GM23338 (cell line): ENCODE measurements at regions not wholly inside any gene's neighbourhood (a gene's known extent, or its start where the extent isn't known, plus 50 kb on each side); places are given as distances from the start of the nearest gene placed in this dataset.

Experiments
- ATAC-seq: fragments of 200-7000 bp; cut with Tn5 transposase; 3 replicates; pipeline ENCODE4 v1.9.1; 2020
- DNase-seq: peaks from one replicate; pipeline ENCODE4 v3.0.0-alpha.2; 2015; ENCODE audit warnings: low spot score
- H2AFZ ChIP-seq: fragments of 200-600 bp; sonication (generic); 2 replicates; pipeline ENCODE4 v1.8.0; 2016; ENCODE audit warnings: antibody characterized with exemption, mild to moderate bottlenecking, moderate library complexity
- H3F3A ChIP-seq: fragments of 200-600 bp; sonication (generic); replicated peaks from 2 replicates; pipeline ENCODE4 v1.8.0; 2017; ENCODE audit warnings: antibody characterized with exemption, mixed run types, low read depth
- H3K27ac ChIP-seq: fragments of 200-600 bp; sonication (generic); 2 replicates; pipeline ENCODE4 v1.6.1; 2016; ENCODE audit warnings: low read depth
- H3K27me3 ChIP-seq: fragments of 200-600 bp; sonication (generic); 2 replicates; pipeline ENCODE4 v1.8.0; 2016; ENCODE audit warnings: mild to moderate bottlenecking, mixed run types, moderate library complexity; ENCODE audit not compliant: insufficient read depth
- H3K36me3 ChIP-seq: fragments of 200-600 bp; sonication (generic); 2 replicates; pipeline ENCODE4 v1.8.0; 2016; ENCODE audit warnings: mild to moderate bottlenecking; ENCODE audit not compliant: insufficient read depth
- H3K4me1 ChIP-seq: fragments of 200-600 bp; sonication (generic); 2 replicates; pipeline ENCODE4 v1.8.0; 2016; ENCODE audit warnings: mild to moderate bottlenecking, moderate library complexity; ENCODE audit not compliant: insufficient read depth
- H3K4me2 ChIP-seq: fragments of 200-600 bp; sonication (generic); 2 replicates; pipeline ENCODE4 v1.7.1; 2017; ENCODE audit warnings: mixed run types
- H3K4me3 ChIP-seq: fragments of 200-600 bp; sonication (generic); 2 replicates; pipeline ENCODE4 v1.6.1; 2016; ENCODE audit warnings: mixed run types
- H3K79me2 ChIP-seq: fragments of 200-600 bp; sonication (generic); replicated peaks from 2 replicates; pipeline ENCODE4 v1.8.0; 2017; ENCODE audit warnings: mild to moderate bottlenecking; ENCODE audit not compliant: insufficient read depth
- H3K9me2 ChIP-seq: fragments of 200-600 bp; sonication (generic); 2 replicates; pipeline ENCODE4 v1.8.0; 2017; ENCODE audit not compliant: insufficient read depth
- H4K20me1 ChIP-seq: fragments of 200-600 bp; sonication (generic); replicated peaks from 2 replicates; pipeline ENCODE4 v1.8.0; 2017; ENCODE audit warnings: mild to moderate bottlenecking; ENCODE audit not compliant: insufficient read depth
- H3K27ac Mint-ChIP-seq: 2 replicates; pipeline ENCODE4 v1.8.0; 2020; ENCODE audit warnings: inconsistent platforms, mild to moderate bottlenecking, moderate library complexity, mixed read lengths
- H3K27me3 Mint-ChIP-seq: 3 replicates; pipeline ENCODE4 v1.8.0; 2022; ENCODE audit warnings: low read depth, mild to moderate bottlenecking, moderate library complexity, mixed read lengths, inconsistent platforms; ENCODE audit not compliant: insufficient read depth, poor library complexity
- H3K36me3 Mint-ChIP-seq: 3 replicates; pipeline ENCODE4 v1.8.0; 2021; ENCODE audit warnings: low read depth, mild to moderate bottlenecking, inconsistent platforms, moderate library complexity, mixed read lengths
- H3K4me1 Mint-ChIP-seq: 3 replicates; pipeline ENCODE4 v1.8.0; 2020; ENCODE audit warnings: mild to moderate bottlenecking, inconsistent platforms, mixed read lengths
- H3K4me3 Mint-ChIP-seq: 3 replicates; pipeline ENCODE4 v1.8.0; 2021; ENCODE audit warnings: moderate library complexity, mild to moderate bottlenecking, inconsistent platforms, mixed read lengths
- H3K9me3 Mint-ChIP-seq: 3 replicates; pipeline ENCODE4 v1.8.0; 2020; ENCODE audit warnings: moderate library complexity, mild to moderate bottlenecking, inconsistent platforms, mixed read lengths
- CREB1 ChIP-seq: fragments of 250-450 bp; sonication (Bioruptor Pico); IDR thresholded peaks from 2 replicates; pipeline ENCODE4 v1.5.0; 2020; ENCODE audit warnings: low read depth, mild to moderate bottlenecking, moderate library complexity
- CTCF ChIP-seq, 2 experiments: fragments of 200-600 bp in 1 of 2; sonication (generic) in 1 of 2; conservative IDR thresholded peaks; 2 replicates each; pipeline versions ENCODE4 v1.5.1 to v1.6.1; 2016 to 2017; ENCODE audit warnings: antibody characterized with exemption in 2 of 2, low read depth in 2 of 2, mild to moderate bottlenecking in 2 of 2, moderate library complexity in 1 of 2
- EZH2 ChIP-seq: fragments of 200-600 bp; sonication (generic); IDR thresholded peaks from one replicate; pipeline ENCODE4 v1.8.0; 2017; ENCODE audit warnings: antibody characterized with exemption, mild to moderate bottlenecking, low read depth; ENCODE audit not compliant: unreplicated experiment
- EZH2phosphoT487 ChIP-seq: fragments of 200-600 bp; sonication (generic); IDR thresholded peaks from one replicate; pipeline ENCODE4 v1.8.1; 2018; ENCODE audit warnings: antibody characterized with exemption; ENCODE audit not compliant: unreplicated experiment
- JUNB ChIP-seq: IDR thresholded peaks from one replicate; pipeline ENCODE4 v1.6.1; 2016; ENCODE audit warnings: antibody characterized with exemption; ENCODE audit not compliant: unreplicated experiment
- STAT1 ChIP-seq: IDR thresholded peaks from one replicate; pipeline ENCODE4 v1.6.1; 2016; ENCODE audit warnings: antibody characterized with exemption; ENCODE audit not compliant: unreplicated experiment
- ZNF331 ChIP-seq: fragments of 250-450 bp; sonication (Bioruptor Pico); IDR thresholded peaks from 2 replicates; pipeline ENCODE4 v1.5.0; 2020; ENCODE audit warnings: low read depth, mild to moderate bottlenecking, moderate library complexity
- TF ChIP-seq, protein P1 (sequence below): fragments of 250-450 bp; sonication (Bioruptor Pico); IDR thresholded peaks from 2 replicates; pipeline ENCODE4 v1.5.0; 2020; ENCODE audit warnings: mild to moderate bottlenecking, moderate library complexity
- TF ChIP-seq, protein P2 (sequence below): IDR thresholded peaks from one replicate; pipeline ENCODE4 v1.6.1; 2018; ENCODE audit warnings: antibody characterized with exemption; ENCODE audit not compliant: unreplicated experiment

DNA sequence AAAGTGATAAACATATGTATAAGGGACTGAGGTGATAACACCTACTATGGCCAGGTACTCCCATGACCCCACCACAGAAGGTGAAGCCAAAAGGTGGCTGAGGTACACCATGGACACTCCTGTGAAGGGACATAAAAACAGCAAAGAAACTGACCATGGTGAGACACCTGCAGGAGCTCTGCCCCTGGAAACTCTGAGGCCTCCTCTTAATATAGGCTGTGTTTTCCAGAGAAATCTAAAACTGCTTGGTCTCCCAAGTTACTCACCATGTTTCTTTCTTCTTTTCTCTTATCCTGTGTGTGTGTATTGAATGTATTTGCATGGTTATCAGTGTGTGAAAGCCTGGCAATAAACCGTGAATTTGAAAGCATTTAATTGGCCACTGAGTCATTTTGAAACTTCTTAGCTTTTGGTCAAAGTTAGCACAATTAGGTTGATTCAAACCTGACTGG, 739.3 kb upstream of the GCFC2 start (continued):
- TF ChIP-seq, protein P1, sequence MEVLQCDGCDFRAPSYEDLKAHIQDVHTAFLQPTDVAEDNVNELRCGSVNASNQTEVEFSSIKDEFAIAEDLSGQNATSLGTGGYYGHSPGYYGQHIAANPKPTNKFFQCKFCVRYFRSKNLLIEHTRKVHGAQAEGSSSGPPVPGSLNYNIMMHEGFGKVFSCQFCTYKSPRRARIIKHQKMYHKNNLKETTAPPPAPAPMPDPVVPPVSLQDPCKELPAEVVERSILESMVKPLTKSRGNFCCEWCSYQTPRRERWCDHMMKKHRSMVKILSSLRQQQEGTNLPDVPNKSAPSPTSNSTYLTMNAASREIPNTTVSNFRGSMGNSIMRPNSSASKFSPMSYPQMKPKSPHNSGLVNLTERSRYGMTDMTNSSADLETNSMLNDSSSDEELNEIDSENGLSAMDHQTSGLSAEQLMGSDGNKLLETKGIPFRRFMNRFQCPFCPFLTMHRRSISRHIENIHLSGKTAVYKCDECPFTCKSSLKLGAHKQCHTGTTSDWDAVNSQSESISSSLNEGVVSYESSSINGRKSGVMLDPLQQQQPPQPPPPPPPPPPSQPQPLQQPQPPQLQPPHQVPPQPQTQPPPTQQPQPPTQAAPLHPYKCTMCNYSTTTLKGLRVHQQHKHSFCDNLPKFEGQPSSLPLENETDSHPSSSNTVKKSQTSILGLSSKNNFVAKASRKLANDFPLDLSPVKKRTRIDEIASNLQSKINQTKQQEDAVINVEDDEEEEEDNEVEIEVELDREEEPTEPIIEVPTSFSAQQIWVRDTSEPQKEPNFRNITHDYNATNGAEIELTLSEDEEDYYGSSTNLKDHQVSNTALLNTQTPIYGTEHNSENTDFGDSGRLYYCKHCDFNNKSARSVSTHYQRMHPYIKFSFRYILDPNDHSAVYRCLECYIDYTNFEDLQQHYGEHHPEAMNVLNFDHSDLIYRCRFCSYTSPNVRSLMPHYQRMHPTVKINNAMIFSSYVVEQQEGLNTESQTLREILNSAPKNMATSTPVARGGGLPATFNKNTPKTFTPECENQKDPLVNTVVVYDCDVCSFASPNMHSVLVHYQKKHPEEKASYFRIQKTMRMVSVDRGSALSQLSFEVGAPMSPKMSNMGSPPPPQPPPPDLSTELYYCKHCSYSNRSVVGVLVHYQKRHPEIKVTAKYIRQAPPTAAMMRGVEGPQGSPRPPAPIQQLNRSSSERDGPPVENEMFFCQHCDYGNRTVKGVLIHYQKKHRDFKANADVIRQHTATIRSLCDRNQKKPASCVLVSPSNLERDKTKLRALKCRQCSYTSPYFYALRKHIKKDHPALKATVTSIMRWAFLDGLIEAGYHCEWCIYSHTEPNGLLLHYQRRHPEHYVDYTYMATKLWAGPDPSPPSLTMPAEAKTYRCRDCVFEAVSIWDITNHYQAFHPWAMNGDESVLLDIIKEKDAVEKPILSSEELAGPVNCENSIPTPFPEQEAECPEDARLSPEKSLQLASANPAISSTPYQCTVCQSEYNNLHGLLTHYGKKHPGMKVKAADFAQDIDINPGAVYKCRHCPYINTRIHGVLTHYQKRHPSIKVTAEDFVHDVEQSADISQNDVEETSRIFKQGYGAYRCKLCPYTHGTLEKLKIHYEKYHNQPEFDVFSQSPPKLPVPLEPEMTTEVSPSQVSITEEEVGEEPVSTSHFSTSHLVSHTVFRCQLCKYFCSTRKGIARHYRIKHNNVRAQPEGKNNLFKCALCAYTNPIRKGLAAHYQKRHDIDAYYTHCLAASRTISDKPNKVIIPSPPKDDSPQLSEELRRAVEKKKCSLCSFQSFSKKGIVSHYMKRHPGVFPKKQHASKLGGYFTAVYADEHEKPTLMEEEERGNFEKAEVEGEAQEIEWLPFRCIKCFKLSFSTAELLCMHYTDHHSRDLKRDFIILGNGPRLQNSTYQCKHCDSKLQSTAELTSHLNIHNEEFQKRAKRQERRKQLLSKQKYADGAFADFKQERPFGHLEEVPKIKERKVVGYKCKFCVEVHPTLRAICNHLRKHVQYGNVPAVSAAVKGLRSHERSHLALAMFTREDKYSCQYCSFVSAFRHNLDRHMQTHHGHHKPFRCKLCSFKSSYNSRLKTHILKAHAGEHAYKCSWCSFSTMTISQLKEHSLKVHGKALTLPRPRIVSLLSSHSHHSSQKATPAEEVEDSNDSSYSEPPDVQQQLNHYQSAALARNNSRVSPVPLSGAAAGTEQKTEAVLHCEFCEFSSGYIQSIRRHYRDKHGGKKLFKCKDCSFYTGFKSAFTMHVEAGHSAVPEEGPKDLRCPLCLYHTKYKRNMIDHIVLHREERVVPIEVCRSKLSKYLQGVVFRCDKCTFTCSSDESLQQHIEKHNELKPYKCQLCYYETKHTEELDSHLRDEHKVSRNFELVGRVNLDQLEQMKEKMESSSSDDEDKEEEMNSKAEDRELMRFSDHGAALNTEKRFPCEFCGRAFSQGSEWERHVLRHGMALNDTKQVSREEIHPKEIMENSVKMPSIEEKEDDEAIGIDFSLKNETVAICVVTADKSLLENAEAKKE (CRISPR knock-in tag) = no peak
- TF ChIP-seq EZH2phosphoT487 = no peak
- no peak for TF ChIP-seq STAT1
- no peak for TF ChIP-seq CTCF (conservative IDR thresholded peaks at IDR 0.05; ENCODE audit: low read depth in 2 of 2)
- no peak for TF ChIP-seq JUNB
- TF ChIP-seq EZH2 = no peak
- TF ChIP-seq CREB1 = no peak
- TF ChIP-seq ZNF331 (CRISPR knock-in tag) = no peak

DNA sequence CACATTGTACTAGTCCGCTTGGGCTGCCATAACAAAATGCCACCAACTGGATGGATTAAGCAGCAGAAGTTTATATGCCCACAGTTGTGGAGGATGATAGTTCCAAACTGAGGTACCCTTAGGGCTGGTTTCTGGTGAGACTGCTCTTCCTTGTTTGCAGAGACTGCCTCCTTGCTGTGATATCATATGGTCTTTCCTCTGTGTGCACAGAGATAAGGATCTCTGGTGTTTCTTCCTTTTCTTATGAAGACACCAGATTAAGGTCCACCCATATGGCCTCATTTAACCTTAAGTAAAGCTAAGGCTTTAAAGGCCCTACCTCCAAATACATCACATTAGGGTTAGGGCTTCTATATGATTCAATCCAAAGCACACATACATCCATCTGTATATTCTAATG, 738.2 kb upstream of the GCFC2 start:
- no peak for ATAC-seq
- no peak for TF ChIP-seq JUNB
- TF ChIP-seq CREB1 = no peak
- TF ChIP-seq CTCF (conservative IDR thresholded peaks at IDR 0.05; ENCODE audit: low read depth in 2 of 2) = no peak
- TF ChIP-seq, protein P2, sequence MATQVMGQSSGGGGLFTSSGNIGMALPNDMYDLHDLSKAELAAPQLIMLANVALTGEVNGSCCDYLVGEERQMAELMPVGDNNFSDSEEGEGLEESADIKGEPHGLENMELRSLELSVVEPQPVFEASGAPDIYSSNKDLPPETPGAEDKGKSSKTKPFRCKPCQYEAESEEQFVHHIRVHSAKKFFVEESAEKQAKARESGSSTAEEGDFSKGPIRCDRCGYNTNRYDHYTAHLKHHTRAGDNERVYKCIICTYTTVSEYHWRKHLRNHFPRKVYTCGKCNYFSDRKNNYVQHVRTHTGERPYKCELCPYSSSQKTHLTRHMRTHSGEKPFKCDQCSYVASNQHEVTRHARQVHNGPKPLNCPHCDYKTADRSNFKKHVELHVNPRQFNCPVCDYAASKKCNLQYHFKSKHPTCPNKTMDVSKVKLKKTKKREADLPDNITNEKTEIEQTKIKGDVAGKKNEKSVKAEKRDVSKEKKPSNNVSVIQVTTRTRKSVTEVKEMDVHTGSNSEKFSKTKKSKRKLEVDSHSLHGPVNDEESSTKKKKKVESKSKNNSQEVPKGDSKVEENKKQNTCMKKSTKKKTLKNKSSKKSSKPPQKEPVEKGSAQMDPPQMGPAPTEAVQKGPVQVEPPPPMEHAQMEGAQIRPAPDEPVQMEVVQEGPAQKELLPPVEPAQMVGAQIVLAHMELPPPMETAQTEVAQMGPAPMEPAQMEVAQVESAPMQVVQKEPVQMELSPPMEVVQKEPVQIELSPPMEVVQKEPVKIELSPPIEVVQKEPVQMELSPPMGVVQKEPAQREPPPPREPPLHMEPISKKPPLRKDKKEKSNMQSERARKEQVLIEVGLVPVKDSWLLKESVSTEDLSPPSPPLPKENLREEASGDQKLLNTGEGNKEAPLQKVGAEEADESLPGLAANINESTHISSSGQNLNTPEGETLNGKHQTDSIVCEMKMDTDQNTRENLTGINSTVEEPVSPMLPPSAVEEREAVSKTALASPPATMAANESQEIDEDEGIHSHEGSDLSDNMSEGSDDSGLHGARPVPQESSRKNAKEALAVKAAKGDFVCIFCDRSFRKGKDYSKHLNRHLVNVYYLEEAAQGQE = no peak

More for the DNA sequence above, 738.2 kb upstream of the GCFC2 start:
- DNase-seq = no peak
- Histone ChIP-seq H3K4me3 (no peak overlapping the region), H3K27ac (no peak overlapping the region), H3K9me2 (no peaks in the 10 kb centered on the region), H3K79me2 (no peaks in the 10 kb centered on the region), H3F3A (no peaks in the 10 kb centered on the region), H4K20me1 (no peaks in the 10 kb centered on the region), H3K4me2 (no peak overlapping the region), H3K4me1 (peaks cover 17% of the 10 kb centered on the region), H3K27me3 (no peaks in the 10 kb centered on the region), H2AFZ (no peak overlapping the region; the same call in 1 of the 2 replicates), H3K36me3 (no peaks in the 10 kb centered on the region)
- peaks cover 19% of the 10 kb centered on the region for H3K36me3 Mint-ChIP-seq
- peaks cover 18% of the 10 kb centered on the region for H3K9me3 Mint-ChIP-seq
- no peak overlapping the region for H3K4me3 Mint-ChIP-seq
- H3K27me3 Mint-ChIP-seq = no peaks in the 10 kb centered on the region
- H3K27ac Mint-ChIP-seq = no peak overlapping the region
- H3K4me1 Mint-ChIP-seq = peaks cover 10% of the 10 kb centered on the region
